OCI-LY1 (cell line): ENCODE measurements at regions not wholly inside any gene's neighbourhood (a gene's known extent, or its start where the extent isn't known, plus 50 kb on each side); places are given as distances from the start of the nearest gene placed in this dataset.

Experiments used
- EZH2 ChIP-seq: fragments of 200-600 bp; sonication (generic), shearing (Covaris generic); IDR thresholded peaks from 2 replicates; pipeline ENCODE4 v1.8.0; 2017; ENCODE audit warnings: borderline replicate concordance, mixed run types, mild to moderate bottlenecking, antibody characterized with exemption, low read length, moderate library complexity, mixed read lengths
- TF ChIP-seq, protein P1 (sequence below): fragments of 200-600 bp; sonication (generic), shearing (Covaris generic); IDR thresholded peaks from 2 replicates; pipeline ENCODE4 v1.5.1; 2017; ENCODE audit warnings: mild to moderate bottlenecking, antibody characterized with exemption, low read length, moderate library complexity, mixed read lengths

DNA sequence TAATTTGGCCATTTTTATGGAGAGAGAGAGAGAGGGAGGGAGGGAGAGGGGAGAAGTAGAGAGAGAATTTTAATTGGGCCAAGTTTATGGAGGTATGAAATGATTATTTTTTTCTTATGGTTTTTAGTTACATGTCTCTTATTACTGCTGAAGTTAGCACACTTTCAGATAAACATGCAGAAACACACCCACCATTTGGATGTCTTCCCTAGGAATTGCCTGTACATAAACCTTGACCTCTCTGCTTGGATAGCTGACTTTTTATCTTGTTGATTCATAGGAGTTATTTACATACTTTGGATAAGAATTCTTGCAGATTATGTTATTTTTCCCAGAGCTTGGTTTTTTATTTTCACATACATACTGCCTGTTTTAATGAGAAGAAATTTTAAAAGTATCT, 310.2 kb upstream of the ADAMTS5 start:
- TF ChIP-seq, protein P1, sequence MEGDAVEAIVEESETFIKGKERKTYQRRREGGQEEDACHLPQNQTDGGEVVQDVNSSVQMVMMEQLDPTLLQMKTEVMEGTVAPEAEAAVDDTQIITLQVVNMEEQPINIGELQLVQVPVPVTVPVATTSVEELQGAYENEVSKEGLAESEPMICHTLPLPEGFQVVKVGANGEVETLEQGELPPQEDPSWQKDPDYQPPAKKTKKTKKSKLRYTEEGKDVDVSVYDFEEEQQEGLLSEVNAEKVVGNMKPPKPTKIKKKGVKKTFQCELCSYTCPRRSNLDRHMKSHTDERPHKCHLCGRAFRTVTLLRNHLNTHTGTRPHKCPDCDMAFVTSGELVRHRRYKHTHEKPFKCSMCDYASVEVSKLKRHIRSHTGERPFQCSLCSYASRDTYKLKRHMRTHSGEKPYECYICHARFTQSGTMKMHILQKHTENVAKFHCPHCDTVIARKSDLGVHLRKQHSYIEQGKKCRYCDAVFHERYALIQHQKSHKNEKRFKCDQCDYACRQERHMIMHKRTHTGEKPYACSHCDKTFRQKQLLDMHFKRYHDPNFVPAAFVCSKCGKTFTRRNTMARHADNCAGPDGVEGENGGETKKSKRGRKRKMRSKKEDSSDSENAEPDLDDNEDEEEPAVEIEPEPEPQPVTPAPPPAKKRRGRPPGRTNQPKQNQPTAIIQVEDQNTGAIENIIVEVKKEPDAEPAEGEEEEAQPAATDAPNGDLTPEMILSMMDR = no peak
- TF ChIP-seq EZH2 = no peak
